Ishikawa (cell line): ENCODE measurements at regions not wholly inside any gene's neighbourhood (a gene's known extent, or its start where the extent isn't known, plus 50 kb on each side); places are given as distances from the start of the nearest gene placed in this dataset.

Experiments used
- CEBPB ChIP-seq: IDR thresholded peaks from 2 replicates; pipeline ENCODE4 v1.6.1; 2012
- CREB1 ChIP-seq: IDR thresholded peaks from 2 replicates; pipeline ENCODE4 v1.6.1; 2012; ENCODE audit warnings: low read depth
- EGR1 ChIP-seq: IDR thresholded peaks from 2 replicates; pipeline ENCODE4 v1.6.1; 2012
- EP300 ChIP-seq: IDR thresholded peaks from 2 replicates; pipeline ENCODE4 v1.6.1; 2012; ENCODE audit warnings: borderline replicate concordance
- FOXM1 ChIP-seq: IDR thresholded peaks from 2 replicates; pipeline ENCODE4 v1.6.1; 2012; ENCODE audit warnings: low read depth, borderline replicate concordance
- NFIC ChIP-seq: IDR thresholded peaks from 2 replicates; pipeline ENCODE4 v1.6.1; 2012
- RAD21 ChIP-seq: IDR thresholded peaks from 2 replicates; pipeline ENCODE4 v1.6.1; 2012; ENCODE audit warnings: low read depth
- REST ChIP-seq: IDR thresholded peaks from 2 replicates; pipeline ENCODE4 v1.6.1; 2012; ENCODE audit warnings: low read depth, mild to moderate bottlenecking
- TAF1 ChIP-seq: IDR thresholded peaks from 2 replicates; pipeline ENCODE4 v1.6.1; 2012; ENCODE audit warnings: low read depth, mild to moderate bottlenecking
- TCF12 ChIP-seq: IDR thresholded peaks from 2 replicates; pipeline ENCODE4 v1.6.1; 2012; ENCODE audit warnings: low read depth
- USF1 ChIP-seq: IDR thresholded peaks from 2 replicates; pipeline ENCODE4 v1.6.1; 2012
- YY1 ChIP-seq: IDR thresholded peaks from 2 replicates; pipeline ENCODE4 v1.6.1; 2012; ENCODE audit warnings: low read depth
- ZBTB7A ChIP-seq: IDR thresholded peaks from 2 replicates; pipeline ENCODE4 v1.6.1; 2012; ENCODE audit warnings: low read depth

- TF ChIP-seq CREB1 (no peak), ZBTB7A (no peak), USF1 (no peak), TCF12 (no peak), EGR1 (no peak), EP300 (no peak), REST (no peak), RAD21 (no peak), YY1 (no peak), CEBPB (no peak), FOXM1 (no peak), NFIC (no peak), TAF1 (no peak)
Observed at GRCh38 chr2:114046866-114047435, 157.1 kb downstream of the ACTR3 start.
